Suppressor macrophage treated with lipopolysaccharide for 1 hour (primary cell): ENCODE measurements at regions not wholly inside any gene's neighbourhood (a gene's known extent, or its start where the extent isn't known, plus 50 kb on each side); places are given as distances from the start of the nearest gene placed in this dataset.
"Not testable (repeated sequence)": the region's sequence is repeated elsewhere in the genome, so short reads cannot be mapped to it uniquely, and the experiment has no call there.

Experiments used
- DNase-seq, 3 donors: peaks; one replicate each; pipeline ENCODE4 v3.0.0-alpha.2; 2020 to 2022

- not testable (repeated sequence) for DNase-seq
Measured at GRCh38 chr2:192542148-192543066, 347.7 kb upstream of the TMEFF2 start.

- no peak for DNase-seq
Measured at GRCh38 chr2:192539306-192539705, 344.6 kb upstream of the TMEFF2 start.

GRCh38 chr2:192536922-192537624, 342.3 kb upstream of the TMEFF2 start:
- no peak for DNase-seq

GRCh38 chr2:192535956-192536921, 341.5 kb upstream of the TMEFF2 start:
- DNase-seq, result no peak

- no peak for DNase-seq
Measured at GRCh38 chr2:192534072-192534471, 339.3 kb upstream of the TMEFF2 start.

- not testable (repeated sequence) for DNase-seq
Measured at GRCh38 chr2:192524642-192525251, 330.0 kb upstream of the TMEFF2 start.

- DNase-seq, result not testable (repeated sequence)
Measured at GRCh38 chr2:192524214-192524613, 329.5 kb upstream of the TMEFF2 start.

GRCh38 chr2:192515937-192516336, 321.2 kb upstream of the TMEFF2 start:
- no peak for DNase-seq

- no peak for DNase-seq
Measured at GRCh38 chr2:192513575-192513974, 318.8 kb upstream of the TMEFF2 start.

- DNase-seq, result not testable (repeated sequence)
Measured at GRCh38 chr2:192507836-192508450, 313.2 kb upstream of the TMEFF2 start.

GRCh38 chr2:192500550-192501200, 305.9 kb upstream of the TMEFF2 start:
- DNase-seq, result peak; percentile 43 to 60 (median 56)

- DNase-seq, result no peak
Measured at GRCh38 chr2:192499476-192499875, 304.7 kb upstream of the TMEFF2 start.

- DNase-seq, result no peak
Measured at GRCh38 chr2:192498747-192499146, 304.0 kb upstream of the TMEFF2 start.

GRCh38 chr2:192488158-192488557, 293.4 kb upstream of the TMEFF2 start:
- not testable (repeated sequence) for DNase-seq

- no peak for DNase-seq
Measured at GRCh38 chr2:192487636-192488035, 292.9 kb upstream of the TMEFF2 start.

GRCh38 chr2:192484903-192485302, 290.2 kb upstream of the TMEFF2 start:
- no peak for DNase-seq

GRCh38 chr2:192480984-192481383, 286.3 kb upstream of the TMEFF2 start:
- DNase-seq, result no peak

GRCh38 chr2:192473331-192473730, 278.6 kb upstream of the TMEFF2 start:
- no peak for DNase-seq

- DNase-seq, result no peak
Measured at GRCh38 chr2:192471982-192472381, 277.2 kb upstream of the TMEFF2 start.

- no peak for DNase-seq
Measured at GRCh38 chr2:192469612-192470011, 274.9 kb upstream of the TMEFF2 start.

- no peak for DNase-seq
Measured at GRCh38 chr2:192467953-192468660, 273.4 kb upstream of the TMEFF2 start.
